ENCODE measurements at regions not wholly inside any gene's neighbourhood (a gene's known extent, or its start where the extent isn't known, plus 50 kb on each side); places are given as distances from the start of the nearest gene placed in this dataset.

- no peak for TF ChIP-seq CTCF (IDR thresholded peaks at IDR 0.05)
- TF ChIP-seq POLR2A (IDR thresholded peaks at IDR 0.05) = no peak
Observed at GRCh38 chr6:14252271-14252850, 134.8 kb downstream of the CD83 start.

Data from body of pancreas (tissue), 4 donors.